Endothelial cell of umbilical vein (primary cell): ENCODE measurements at regions not wholly inside any gene's neighbourhood (a gene's known extent, or its start where the extent isn't known, plus 50 kb on each side); places are given as distances from the start of the nearest gene placed in this dataset.

Experiments used
- BruUV-seq: library from RNA; stranded (reverse); fragments of 400-500 nt; replicated peaks from 2 replicates; lab custom pipeline; 2021; lab: Mats Ljungman, UMichigan
- CTCF ChIA-PET: fragments of 300-600, 350-600 bp; sonication (Branson Sonifier 250); formaldehyde crosslinking; loops from one replicate; lab custom pipeline; 2021; ENCODE audit warnings: antibody characterized with exemption, inconsistent platforms; lab: Charles Lee
- POLR2A ChIA-PET: fragments of 300-600, 350-600 bp; sonication (Branson Sonifier 250); formaldehyde crosslinking; loops from one replicate; lab custom pipeline; 2021; ENCODE audit warnings: antibody characterized with exemption, inconsistent platforms; lab: Charles Lee
- DNase-seq: peaks from one replicate; pipeline ENCODE4 v3.0.0-alpha.2; 2011; ENCODE audit warnings: low read depth, low spot score
- FAIRE-seq: peaks from 2 replicates; lab custom pipeline; 2011; peaks lifted over from hg19 to GRCh38; lab: Jason Lieb, UNC
- H2AFZ ChIP-seq: 2 replicates; pipeline ENCODE4 v1.6.0; 2012; ENCODE audit warnings: low read depth, low read length, control low read depth, inconsistent platforms
- H3K27ac ChIP-seq: 2 replicates; pipeline ENCODE4 v1.5.1; 2011; ENCODE audit warnings: low read depth, mild to moderate bottlenecking, control low read depth, low read length, moderate library complexity; ENCODE audit not compliant: insufficient read depth
- H3K27me3 ChIP-seq, 2 experiments: 2 replicates each; pipeline versions ENCODE4 v1.6.0 to v1.6.1; 2011; ENCODE audit warnings: low read length in 2 of 2, mixed read lengths in 1 of 2; ENCODE audit not compliant: control insufficient read depth in 2 of 2, insufficient read depth in 2 of 2
- H3K36me3 ChIP-seq, 2 experiments: 2 replicates in 1 of 2; 3 replicates in 1 of 2; pipeline ENCODE4 v1.5.1; 2011; ENCODE audit warnings: low read length in 2 of 2, mild to moderate bottlenecking in 1 of 2, moderate library complexity in 1 of 2; ENCODE audit not compliant: control insufficient read depth in 2 of 2, insufficient read depth in 2 of 2; ENCODE audit errors: extremely low read depth in 1 of 2
- H3K4me1 ChIP-seq: 3 replicates; pipeline ENCODE4 v1.5.1; 2011; ENCODE audit warnings: mild to moderate bottlenecking, low read length; ENCODE audit not compliant: control insufficient read depth, insufficient read depth; ENCODE audit errors: extremely low read depth
- H3K4me2 ChIP-seq: 2 replicates; pipeline ENCODE4 v1.6.1; 2011; ENCODE audit warnings: low read length, control low read depth, mixed read lengths; ENCODE audit not compliant: insufficient read depth
- H3K4me3 ChIP-seq, 3 experiments: fragments of 200-600 bp in 1 of 3; sonication (generic), shearing (Covaris generic) in 1 of 3; replicated peaks in 1 of 3; 2 replicates each; pipeline ENCODE4 v1.5.1; 2011 to 2016; ENCODE audit warnings: control low read depth in 3 of 3, low read length in 3 of 3, mild to moderate bottlenecking in 2 of 3, inconsistent platforms in 1 of 3, low read depth in 1 of 3, moderate library complexity in 1 of 3; ENCODE audit not compliant: insufficient read depth in 1 of 3
- H3K79me2 ChIP-seq: 2 replicates; pipeline ENCODE4 v1.6.0; 2012; ENCODE audit warnings: low read length, inconsistent platforms; ENCODE audit not compliant: control insufficient read depth, insufficient read depth
- H3K9ac ChIP-seq: replicated peaks from 2 replicates; pipeline ENCODE3; 2011; ENCODE audit warnings: low read length, control low read depth; ENCODE audit not compliant: insufficient read depth; ENCODE audit errors: extremely low read depth
- H3K9me1 ChIP-seq: replicated peaks from 3 replicates; pipeline ENCODE4 v1.6.0; 2011; ENCODE audit warnings: mild to moderate bottlenecking, low read length; ENCODE audit not compliant: control insufficient read depth, insufficient read depth; ENCODE audit errors: extremely low read depth
- H3K9me3 ChIP-seq: replicated peaks from 2 replicates; pipeline ENCODE4 v1.5.1; 2012; ENCODE audit warnings: low read length, inconsistent platforms; ENCODE audit not compliant: control insufficient read depth, insufficient read depth
- H4K20me1 ChIP-seq: replicated peaks from 2 replicates; pipeline ENCODE3; 2011; ENCODE audit warnings: mild to moderate bottlenecking, low read length; ENCODE audit not compliant: control insufficient read depth, insufficient read depth; ENCODE audit errors: extremely low read depth
- EZH2 ChIP-seq: IDR thresholded peaks from 2 replicates; pipeline ENCODE4 v1.6.1; 2012; ENCODE audit warnings: borderline replicate concordance, low read depth, mild to moderate bottlenecking, moderate library complexity, low read length, inconsistent platforms; ENCODE audit not compliant: severe bottlenecking
- FOS ChIP-seq: IDR thresholded peaks from 2 replicates; pipeline ENCODE4 v1.6.1; 2011; ENCODE audit warnings: mild to moderate bottlenecking, low read length, moderate library complexity, borderline replicate concordance; ENCODE audit not compliant: insufficient read depth
- GATA2 ChIP-seq: IDR thresholded peaks from 2 replicates; pipeline ENCODE4 v1.7.0; 2011; ENCODE audit warnings: low read depth, mild to moderate bottlenecking, moderate library complexity, mixed read lengths, low read length; ENCODE audit not compliant: insufficient read length, insufficient read depth
- JUN ChIP-seq: IDR thresholded peaks from 2 replicates; pipeline ENCODE4 v1.6.1; 2011; ENCODE audit warnings: borderline replicate concordance, low read depth; ENCODE audit not compliant: insufficient read length, insufficient read depth
- MYC ChIP-seq: IDR thresholded peaks from one replicate; pipeline ENCODE4 v1.6.1; 2011; ENCODE audit warnings: mild to moderate bottlenecking, low read depth, low read length
- POLR2A ChIP-seq: IDR thresholded peaks from 2 replicates; pipeline ENCODE4 v1.6.1; 2012; ENCODE audit warnings: low read depth, mild to moderate bottlenecking, control low read depth, low read length
- POLR2AphosphoS5 ChIP-seq: IDR thresholded peaks from 2 replicates; pipeline ENCODE4 v1.6.1; 2012; ENCODE audit warnings: low read depth, mild to moderate bottlenecking, control low read depth, low read length, moderate library complexity; ENCODE audit not compliant: insufficient read depth
- dilution Hi-C: fragments of 300-500 bp; cut with MboI; formaldehyde crosslinking; loops from one replicate; pipeline ENCODE4 v1.15.0; 2019; ENCODE audit warnings: low sequenced_read_pairs; ENCODE audit not compliant: extremely low pct_ligation_motif_present
- intact Hi-C: fragments of 100-400 bp; cut with micrococcal nuclease; formaldehyde crosslinking; loops from one replicate; pipeline ENCODE4 v1.10.0; 2022
- TF ChIP-seq, protein P1 (sequence below), 2 donors: IDR thresholded peaks; 1 replicate in 1 of 2; 2 replicates in 1 of 2; pipeline ENCODE4 v1.5.1; 2011; ENCODE audit warnings: low read length in 2 of 2, mild to moderate bottlenecking in 2 of 2, moderate library complexity in 2 of 2, control low read depth in 1 of 2, inconsistent platforms in 1 of 2, low read depth in 1 of 2; ENCODE audit not compliant: insufficient read depth in 1 of 2; ENCODE audit errors: extremely low read depth in 1 of 2
- TF ChIP-seq, protein P2 (sequence below): IDR thresholded peaks from 2 replicates; pipeline ENCODE4 v1.6.1; 2011; ENCODE audit not compliant: insufficient read depth, insufficient read length

GRCh38 chr20:21901470-21902275, 196.2 kb downstream of the PAX1 start:
- TF ChIP-seq POLR2AphosphoS5 = no peak
- CTCF ChIA-PET = no interaction called here
- H3K79me2 ChIP-seq = no peaks in the 10 kb centered on the region
- H3K9me3 ChIP-seq = peaks cover 4% of the 10 kb centered on the region
- H3K4me2 ChIP-seq = no peak overlapping the region
- H2AFZ ChIP-seq = no peak overlapping the region
- BruUV-seq = no TSS peak
- no peaks in the 10 kb centered on the region for H4K20me1 ChIP-seq
- H3K9me1 ChIP-seq = no peaks in the 10 kb centered on the region
- no peak overlapping the region for H3K27ac ChIP-seq
- H3K4me1 ChIP-seq = no peaks in the 10 kb centered on the region
- H3K9ac ChIP-seq = no peak overlapping the region
- POLR2A ChIA-PET = no interaction called here
- DNase-seq (no peak), FAIRE-seq (no peak)
- dilution Hi-C loops = no loop called here
- H3K36me3 ChIP-seq = no peaks in the 10 kb centered on the region
- H3K27me3 ChIP-seq = no peaks in the 10 kb centered on the region
- intact Hi-C loops = no loop called here
- H3K4me3 ChIP-seq = no peak overlapping the region

- no peak overlapping the region for H3K4me2 ChIP-seq
- no peaks in the 10 kb centered on the region for H4K20me1 ChIP-seq
- H3K27me3 ChIP-seq = no peaks in the 10 kb centered on the region
- BruUV-seq = no TSS peak
- CTCF ChIA-PET = no interaction called here
- no peak overlapping the region for H3K4me3 ChIP-seq
- H3K9ac ChIP-seq = no peak overlapping the region
- POLR2A ChIA-PET = no interaction called here
- H2AFZ ChIP-seq = no peak overlapping the region
- H3K27ac ChIP-seq = no peak overlapping the region
- H3K4me1 ChIP-seq = no peaks in the 10 kb centered on the region
- no peaks in the 10 kb centered on the region for H3K36me3 ChIP-seq
- FAIRE-seq (no peak), DNase-seq (no peak)
- H3K9me3 ChIP-seq = peaks cover 4% of the 10 kb centered on the region
- TF ChIP-seq JUN (no peak), GATA2 (no peak), FOS (no peak), POLR2AphosphoS5 (no peak), POLR2A (no peak), EZH2 (no peak), MYC (no peak)
- TF ChIP-seq, protein P1, sequence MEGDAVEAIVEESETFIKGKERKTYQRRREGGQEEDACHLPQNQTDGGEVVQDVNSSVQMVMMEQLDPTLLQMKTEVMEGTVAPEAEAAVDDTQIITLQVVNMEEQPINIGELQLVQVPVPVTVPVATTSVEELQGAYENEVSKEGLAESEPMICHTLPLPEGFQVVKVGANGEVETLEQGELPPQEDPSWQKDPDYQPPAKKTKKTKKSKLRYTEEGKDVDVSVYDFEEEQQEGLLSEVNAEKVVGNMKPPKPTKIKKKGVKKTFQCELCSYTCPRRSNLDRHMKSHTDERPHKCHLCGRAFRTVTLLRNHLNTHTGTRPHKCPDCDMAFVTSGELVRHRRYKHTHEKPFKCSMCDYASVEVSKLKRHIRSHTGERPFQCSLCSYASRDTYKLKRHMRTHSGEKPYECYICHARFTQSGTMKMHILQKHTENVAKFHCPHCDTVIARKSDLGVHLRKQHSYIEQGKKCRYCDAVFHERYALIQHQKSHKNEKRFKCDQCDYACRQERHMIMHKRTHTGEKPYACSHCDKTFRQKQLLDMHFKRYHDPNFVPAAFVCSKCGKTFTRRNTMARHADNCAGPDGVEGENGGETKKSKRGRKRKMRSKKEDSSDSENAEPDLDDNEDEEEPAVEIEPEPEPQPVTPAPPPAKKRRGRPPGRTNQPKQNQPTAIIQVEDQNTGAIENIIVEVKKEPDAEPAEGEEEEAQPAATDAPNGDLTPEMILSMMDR (IDR thresholded peaks at IDR 0.05; ENCODE audit: extremely low read depth in 1 of 2, insufficient read depth in 1 of 2, low read depth in 1 of 2, low read length in 2 of 2) = no peak
- TF ChIP-seq, protein P2, sequence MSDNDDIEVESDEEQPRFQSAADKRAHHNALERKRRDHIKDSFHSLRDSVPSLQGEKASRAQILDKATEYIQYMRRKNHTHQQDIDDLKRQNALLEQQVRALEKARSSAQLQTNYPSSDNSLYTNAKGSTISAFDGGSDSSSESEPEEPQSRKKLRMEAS = no peak
- dilution Hi-C loops = no loop called here
- no peaks in the 10 kb centered on the region for H3K9me1 ChIP-seq
- intact Hi-C loops = no loop called here
- no peaks in the 10 kb centered on the region for H3K79me2 ChIP-seq
Measured at GRCh38 chr20:21900431-21900830, 195.0 kb downstream of the PAX1 start.
